ENCODE measurements at regions not wholly inside any gene's neighbourhood (a gene's known extent, or its start where the extent isn't known, plus 50 kb on each side); places are given as distances from the start of the nearest gene placed in this dataset.

DNA sequence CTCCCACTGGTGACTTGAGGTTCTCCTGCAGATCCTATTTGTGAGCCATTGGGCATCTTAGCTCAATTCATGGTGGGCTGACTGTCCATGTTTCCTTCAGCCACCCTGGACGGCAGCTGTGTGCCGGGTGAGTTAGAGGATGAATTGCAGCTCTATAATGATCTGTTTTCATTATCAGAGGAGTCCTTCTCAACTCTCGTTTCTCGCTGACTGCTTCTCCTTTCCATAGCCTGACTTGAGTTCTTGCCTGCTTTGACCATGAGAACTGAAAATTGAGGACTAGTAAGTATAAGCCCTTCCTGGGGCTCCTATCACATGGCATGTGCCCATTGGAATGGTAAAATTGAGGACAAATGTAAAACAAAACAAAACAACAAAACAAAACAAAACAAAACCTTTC lies 121.8 kb downstream of the CDC42EP3 start:
- DNase-seq: peak; percentile 19

DNA sequence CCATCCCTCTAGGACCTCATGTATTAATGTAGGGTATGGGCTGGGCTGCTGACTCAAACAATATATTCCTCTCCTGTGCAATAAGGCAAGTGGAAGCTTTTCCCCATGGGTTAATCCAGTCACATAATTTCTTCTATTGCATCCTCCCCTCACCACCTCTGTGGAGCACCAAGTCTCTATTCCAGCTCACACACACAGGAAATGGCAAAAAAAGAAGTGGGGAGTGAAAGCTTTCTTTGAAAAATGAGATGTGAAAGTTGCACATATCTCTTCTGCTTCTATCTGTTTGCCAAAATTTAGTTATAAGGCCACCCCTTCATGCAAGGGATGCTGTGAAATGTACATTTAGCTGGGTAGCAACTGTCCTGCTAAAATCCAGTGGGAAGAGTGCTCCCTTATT lies 121.3 kb downstream of the CDC42EP3 start:
- peak; percentile 54 for DNase-seq

DNA sequence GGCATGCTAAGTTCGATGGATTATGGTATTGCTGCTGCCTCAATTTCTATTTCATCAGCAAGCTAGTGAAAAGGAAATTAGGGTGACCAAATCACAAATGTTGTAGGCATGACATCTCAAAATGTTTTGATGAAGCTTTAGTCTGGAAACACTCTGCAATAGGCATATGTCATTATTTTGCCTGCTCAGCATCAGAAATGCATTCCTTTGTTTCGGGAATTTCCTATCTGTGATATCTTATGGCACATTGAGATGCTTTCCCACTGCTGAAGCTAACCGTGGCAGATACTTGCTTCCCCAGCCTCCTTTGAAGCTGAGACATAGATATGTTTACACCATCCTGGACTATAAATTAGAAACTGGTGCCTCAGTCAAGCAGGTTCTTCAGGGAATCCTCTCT lies 119.7 kb downstream of the CDC42EP3 start:
- no peak for DNase-seq

DNA sequence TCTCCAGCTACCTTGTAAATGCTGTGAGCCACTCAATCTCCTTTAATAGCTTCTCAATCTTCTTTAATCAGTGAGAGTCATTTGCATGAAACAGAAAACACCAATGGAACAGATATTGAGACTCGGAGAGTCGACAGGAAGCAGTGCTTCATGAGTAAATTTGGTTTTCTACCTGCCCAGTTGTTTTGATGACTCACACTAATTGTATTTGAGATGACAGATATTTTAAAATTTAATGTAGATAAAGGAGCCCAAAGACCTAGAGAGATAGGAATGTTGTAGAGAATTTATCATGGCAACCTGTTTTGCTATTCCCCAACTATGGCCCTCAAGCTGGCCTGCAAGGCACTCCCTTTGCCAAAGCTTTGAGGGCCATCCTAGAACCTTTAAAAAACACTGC lies 119.1 kb downstream of the CDC42EP3 start:
- DNase-seq: no peak

DNA sequence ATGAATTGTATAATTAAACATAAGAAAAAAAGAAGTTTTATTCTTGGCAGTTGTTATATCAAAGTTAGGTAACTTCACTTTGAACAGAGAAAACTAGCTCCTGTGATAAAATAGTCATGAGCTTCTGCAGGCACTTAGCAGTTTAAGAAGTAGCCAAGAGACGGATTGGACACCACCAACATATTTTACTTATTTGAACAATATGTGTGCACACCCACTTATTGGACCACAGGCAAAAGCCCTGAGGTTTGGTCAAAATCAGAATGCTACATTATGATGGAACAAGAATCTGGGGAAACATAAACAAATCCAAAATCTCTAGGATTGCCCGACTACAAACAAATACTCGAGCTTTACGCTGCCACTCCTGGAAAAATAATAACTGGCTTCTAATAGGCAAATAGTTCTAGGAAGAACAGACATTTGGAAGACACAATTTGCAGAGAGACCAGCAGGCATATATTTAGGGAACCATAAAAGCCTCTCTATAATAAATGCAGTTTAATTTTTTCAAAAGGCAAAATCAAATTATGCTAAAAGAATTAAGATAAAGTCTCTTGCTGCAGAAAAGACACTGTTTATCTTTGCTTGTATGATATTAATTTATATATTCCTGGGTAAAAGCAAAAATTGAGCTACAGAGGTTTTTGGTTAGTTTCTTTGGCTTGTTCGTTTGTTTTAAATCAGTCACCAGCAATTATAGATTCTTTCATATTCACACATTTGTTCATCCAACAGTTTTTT lies 117.9 kb downstream of the CDC42EP3 start:
- DNase-seq: no peak

DNA sequence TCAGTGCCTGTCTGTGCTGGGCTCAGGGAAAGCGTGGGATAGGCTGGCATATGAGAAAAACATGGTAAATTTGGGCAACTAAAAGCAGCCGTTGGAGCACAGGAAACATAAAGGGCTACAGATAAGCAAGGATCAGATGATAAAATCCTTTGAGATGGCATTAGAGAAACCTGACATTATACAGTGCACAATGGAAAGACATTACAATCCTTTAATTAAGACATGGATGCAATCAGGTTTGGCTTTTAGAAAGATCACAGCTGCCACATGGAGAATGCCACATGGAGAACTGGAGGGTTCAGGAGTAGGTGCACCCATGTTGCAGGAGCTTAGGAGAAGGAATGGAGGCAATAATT lies 117.3 kb downstream of the CDC42EP3 start:
- no peak for DNase-seq

DNA sequence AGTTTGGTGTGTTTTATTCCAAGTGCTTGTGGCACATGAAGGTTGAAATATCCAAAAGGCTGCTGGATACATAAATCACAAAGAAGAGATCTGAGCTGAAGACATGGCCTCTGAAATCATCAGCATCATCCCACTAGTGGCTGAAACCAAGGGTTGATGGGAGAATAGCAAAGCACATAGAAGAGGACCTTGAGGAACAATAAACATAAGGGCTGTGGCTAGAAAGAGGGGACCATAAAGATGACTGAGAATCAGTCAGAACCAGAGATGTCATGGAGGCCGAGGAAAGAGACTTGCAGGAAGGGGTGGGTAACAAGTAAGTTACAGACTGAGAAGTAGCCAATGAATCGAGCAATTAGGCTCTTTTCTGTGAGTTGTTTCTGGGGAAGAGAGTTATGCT lies 116.8 kb downstream of the CDC42EP3 start:
- DNase-seq: no peak

DNA sequence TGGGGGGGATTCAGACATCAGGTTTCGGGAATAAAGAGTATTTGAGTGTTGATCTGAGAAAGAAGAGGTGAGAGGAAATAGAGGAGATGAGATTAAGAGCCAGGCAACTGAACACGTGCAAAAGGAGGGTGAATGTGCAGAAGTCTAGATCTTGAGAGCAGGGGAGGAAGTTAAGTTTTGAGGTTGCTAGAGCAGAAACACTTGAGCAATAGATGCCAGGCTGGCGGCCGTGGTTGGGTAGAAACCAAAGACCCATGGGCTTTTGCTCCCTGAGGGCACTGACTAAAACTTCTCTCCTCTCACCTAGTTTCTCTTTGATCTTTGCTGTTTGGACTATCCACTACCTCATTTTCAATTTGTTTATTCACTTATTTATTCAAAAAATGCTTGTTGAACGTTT lies 116.0 kb downstream of the CDC42EP3 start:
- peak; percentile 54 for DNase-seq

DNA sequence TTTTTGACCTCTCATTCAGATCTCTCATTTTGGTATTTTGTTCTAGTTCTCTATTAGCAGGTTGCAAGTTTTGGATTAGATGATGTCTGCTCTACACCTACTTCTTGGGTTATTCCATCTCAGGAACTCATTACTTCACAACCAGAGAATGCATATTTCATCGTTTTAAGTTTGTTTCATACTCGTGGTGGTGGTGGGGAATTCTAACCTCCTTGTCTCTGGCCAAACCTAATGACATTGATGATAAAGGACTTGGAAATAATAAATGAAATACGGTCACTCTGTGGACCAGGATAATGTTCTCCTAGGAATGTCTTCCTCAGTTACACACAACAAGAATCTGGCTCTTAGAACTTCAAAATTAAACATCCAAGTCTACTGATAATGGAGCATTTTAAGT lies 115.2 kb downstream of the CDC42EP3 start:
- DNase-seq: no peak

DNA sequence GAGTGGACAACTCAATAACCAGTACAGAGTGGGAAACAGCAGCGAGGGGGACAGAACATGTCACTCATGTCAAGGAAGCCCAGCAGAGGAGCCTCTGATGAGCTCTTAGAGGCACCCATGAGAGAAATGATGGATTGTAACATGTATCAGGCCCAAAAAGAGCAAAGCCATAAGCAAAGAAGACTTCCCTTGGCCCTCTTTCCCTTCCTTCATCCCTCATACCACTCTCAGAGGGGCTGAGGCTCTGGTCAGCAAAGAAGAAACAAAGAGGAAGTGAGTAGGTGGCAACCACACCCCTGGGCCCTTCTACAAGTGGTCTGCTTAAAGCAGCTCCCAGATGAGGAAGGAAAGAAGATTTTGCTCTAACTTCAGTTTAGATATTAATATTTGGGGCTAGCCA lies 112.8 kb downstream of the CDC42EP3 start:
- DNase-seq: peak; percentile 80

DNA sequence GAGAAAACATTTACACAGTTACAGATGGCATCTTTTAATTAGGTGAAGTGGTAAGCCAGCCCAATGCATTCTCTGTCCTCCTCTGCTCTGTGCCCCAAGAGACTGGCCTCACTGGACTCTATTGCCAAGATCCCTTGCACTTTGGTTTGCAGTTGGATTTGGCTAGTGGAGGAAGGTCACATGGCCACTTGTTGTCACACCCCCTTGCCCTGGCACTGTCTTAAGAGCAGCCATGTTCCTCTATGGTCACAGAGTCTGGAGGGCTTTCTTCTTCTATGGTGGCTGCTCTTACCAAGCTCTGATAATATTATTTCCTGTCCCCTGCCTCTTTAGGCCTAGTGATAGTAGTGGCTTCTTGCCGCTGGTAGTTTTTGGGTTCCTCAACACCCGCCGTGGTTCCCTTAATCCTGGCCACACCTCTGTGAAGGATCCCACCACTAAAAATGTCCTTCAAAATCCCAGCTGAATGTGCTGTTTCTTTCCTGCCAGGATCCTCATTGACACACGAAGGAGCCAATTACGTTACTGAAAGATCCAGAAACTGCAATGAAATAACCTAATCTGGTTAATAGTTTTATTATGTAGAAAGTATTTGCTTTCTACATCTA lies 111.1 kb downstream of the CDC42EP3 start:
- no peak for DNase-seq

DNA sequence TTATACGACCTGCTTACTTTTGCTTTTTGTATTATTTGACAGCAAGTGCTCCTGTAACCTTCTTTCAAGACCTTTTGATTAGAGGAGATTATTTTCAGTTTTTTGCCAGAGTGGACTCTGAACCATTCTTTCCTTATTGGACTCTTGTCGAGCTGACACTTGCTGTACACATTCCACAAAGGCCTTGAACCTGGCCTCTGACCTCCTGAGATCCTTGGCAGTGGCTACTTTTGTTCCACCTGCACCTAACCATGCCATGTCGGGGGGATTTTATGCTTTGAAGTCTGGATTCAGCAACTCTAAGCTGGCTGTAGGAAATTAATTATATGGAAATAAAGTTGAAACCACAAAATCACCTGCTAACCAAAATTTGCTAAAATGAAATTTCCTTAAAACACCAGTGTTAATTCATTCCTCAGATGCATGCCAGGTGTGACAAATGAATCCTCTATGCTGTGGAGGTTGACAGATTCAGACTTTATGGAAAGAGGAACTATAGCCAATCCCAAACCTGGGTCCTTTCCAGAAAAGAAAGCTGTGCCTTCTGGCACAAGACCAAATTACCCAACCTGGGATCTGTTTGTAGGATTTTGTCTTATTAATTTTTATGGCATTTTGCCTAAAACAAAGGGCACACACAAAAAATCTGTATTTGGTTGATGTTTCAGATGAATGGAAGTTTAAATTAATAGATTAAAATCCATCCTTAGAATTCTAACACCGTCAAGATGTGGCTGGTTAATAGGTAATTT lies 110.4 kb downstream of the CDC42EP3 start:
- DNase-seq: no peak

DNA sequence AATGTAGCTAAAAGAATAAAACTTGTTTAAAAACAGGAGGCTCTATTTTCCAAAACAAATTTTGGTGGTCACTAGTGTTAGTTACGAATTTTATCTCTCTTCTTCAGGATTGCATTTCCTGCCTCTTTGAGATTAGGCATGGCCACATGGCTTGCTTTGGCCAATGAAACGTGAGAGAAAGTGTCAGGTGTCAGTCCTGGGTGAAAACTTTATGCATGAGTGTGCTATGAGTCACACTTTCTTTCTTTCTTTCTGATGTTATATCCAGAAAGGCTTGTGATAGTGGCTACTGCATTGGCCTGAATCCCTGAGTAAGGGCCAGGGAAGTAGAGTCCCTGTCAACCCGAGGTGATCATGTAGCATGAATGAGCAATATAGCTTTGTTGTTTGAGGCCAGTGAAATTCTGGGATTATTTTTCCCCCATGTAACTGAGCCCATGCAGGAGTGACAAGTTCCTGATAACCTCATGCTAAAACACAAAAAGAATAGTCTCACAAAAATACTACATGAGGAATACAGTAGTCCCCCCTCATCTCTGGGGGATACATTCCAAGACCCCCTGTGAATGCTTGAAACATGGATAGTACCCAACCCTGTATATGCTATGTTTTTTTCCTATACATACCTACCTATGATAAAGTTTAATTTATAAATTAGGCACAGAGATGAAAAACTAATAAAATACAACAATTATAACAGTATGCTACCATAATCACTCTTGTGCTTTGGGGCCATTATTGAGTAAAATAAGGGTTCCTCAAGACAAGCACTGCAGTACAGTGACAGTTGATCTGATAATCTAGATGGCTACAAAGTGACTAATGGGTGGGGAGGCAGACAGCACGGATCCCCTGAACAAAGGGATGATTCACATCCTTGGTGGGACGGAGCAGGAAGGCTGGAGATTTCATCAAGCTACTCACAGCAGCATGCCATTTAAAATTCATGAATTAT lies 109.5 kb downstream of the CDC42EP3 start:
- DNase-seq: peak; percentile 68

DNA sequence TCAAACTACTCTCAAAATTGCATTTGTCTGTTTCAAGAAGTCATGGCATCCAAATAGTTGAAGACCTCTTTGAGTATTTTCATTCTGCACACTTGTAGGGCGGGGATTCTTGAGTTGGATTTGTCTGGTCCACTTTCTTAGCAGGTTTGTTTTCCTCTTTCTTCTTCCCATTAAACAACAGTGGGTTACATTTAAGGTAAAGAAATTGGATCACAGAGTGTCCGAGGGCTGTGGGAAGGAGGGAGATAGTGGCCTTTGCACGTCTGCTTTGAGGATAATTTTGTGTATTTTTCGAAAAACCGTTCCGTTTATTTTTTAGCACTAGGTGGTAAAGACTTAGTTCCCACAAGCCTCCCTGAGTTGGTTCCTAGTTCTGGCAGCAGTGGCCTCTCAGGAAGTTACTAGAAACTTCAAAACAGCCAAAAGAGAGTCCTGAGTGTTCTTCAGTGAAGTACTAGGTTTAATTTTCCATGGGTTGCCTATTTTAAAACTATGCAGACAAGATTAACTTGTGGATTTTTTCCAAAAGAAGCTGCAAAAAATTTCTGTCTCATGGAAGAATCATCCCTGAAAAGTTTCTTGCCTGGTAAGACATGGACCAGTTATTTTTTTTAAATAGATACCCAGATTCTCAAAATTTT lies 107.9 kb downstream of the CDC42EP3 start:
- DNase-seq: no peak

DNA sequence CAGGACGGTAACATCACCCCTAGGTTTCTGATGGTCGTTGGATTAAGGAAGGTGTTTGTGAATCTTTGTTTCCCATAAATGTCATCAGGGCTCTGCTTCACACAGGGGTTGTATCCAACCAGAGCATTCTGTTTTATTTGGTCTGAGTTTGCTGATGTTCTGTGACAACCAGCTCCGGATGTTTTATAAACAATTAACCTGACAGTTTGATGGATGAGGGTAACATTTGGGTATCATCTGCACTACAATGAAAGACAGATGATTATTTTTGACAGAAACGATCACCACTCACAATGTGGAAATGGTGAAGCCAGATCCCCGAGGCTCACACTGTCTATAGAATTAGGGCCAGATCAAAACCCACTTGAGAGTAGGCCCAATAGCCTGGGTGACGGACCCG lies 107.1 kb downstream of the CDC42EP3 start:
- DNase-seq: no peak

DNA sequence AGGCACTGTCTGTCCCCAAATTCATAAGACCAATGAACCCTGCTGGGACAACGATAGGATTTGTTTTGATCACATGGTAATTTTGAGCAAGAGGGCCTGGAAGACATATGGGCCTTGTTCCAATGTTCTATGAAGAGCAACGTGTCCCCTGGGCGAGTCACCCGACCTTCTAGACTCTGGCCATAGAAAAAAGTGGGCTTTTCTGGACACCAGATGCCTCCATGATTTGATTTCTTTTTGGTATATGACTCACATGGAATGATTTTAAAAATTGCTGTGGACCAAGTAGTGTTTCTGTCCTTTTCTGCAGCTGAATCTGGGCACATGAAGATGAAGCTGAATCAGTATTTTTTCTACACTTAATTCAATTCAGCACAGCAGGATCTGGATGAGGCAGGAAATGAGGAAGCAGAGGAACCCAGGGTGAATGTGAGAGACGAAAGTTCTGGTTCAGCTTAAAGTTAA lies 104.9 kb downstream of the CDC42EP3 start:
- peak; percentile 47 for DNase-seq

DNA sequence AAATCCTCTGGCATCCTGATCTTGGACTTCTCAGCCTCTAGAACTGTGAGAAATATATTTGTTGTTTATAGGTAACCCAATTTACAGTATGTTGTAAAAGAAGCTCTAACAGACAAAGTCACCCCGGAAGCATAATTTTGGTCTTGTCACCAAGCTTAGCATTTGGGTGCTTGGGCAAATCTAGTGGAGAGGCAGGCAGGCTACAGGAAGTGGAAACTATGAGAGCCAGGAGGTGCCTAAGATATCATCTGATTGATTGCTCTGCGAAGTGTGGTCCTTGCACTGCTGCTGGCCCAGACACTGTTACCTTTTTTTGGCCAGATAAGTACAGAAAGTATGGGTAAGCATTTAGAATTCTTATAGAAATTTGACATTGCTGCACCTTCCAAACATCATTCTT lies 102.9 kb downstream of the CDC42EP3 start:
- DNase-seq: no peak

DNA sequence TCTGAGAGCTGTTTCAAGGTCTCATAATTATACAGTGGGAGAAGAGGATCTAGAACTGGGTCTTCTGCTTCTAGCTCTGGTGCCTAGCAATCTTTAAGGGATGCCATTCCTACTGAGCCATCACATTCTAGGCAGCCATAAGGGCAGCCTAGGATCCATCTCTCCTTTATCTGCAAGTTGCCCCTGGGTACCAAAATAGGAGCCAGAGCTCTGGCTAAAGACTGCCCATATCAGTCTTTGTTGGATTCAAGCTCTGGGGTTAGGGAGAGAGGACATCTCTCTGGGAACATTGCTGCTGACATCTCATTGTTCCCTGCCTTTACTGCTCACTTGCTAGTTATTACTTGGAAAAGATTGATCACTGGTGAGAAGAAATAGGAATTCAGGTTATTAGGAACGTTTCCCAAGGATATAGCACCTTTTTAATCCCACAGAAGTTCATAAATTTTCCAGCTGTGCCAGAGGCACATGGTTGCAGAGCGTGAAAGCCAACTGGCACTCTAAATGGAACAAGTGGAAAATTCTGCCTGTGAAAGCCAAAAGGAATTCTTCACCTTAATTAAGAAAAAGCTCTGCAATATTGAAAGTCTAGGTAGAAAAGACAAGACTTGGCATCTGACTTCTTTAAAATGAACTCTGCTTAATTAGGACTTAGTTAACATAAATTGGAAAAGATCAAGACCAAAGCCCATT lies 102.2 kb downstream of the CDC42EP3 start:
- no peak for DNase-seq

DNA sequence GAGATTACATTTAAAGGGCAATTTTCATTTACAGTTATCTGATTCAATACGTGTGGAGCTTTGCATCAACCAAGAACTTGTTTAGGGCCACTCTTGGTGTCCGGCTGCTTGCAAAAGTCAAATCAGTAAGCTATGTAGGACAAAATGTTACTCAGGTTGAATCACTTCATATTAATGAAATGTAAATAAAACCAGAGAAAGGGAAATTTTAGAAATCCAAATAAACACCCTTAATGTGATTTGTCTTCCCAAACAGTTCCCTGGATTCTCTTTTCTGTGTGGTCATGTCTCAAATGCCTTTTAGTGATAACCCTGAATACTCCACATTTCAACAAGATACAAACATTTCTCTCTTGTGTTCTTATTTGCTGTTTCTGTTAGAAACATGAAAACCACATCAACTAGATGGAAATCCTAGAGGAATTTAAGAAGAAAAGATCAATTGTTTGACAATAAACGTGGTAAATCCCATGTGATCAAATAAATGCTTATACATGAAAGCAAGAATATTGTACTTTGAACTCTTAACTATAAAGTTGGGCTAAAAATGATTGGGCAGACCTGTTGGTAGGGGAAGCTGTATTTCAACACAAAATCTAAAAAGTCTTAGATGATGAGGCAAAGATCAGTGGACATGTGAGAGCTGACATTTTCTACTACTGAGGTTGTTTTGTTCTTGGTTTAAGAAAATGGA lies 101.3 kb downstream of the CDC42EP3 start:
- DNase-seq: no peak

DNA sequence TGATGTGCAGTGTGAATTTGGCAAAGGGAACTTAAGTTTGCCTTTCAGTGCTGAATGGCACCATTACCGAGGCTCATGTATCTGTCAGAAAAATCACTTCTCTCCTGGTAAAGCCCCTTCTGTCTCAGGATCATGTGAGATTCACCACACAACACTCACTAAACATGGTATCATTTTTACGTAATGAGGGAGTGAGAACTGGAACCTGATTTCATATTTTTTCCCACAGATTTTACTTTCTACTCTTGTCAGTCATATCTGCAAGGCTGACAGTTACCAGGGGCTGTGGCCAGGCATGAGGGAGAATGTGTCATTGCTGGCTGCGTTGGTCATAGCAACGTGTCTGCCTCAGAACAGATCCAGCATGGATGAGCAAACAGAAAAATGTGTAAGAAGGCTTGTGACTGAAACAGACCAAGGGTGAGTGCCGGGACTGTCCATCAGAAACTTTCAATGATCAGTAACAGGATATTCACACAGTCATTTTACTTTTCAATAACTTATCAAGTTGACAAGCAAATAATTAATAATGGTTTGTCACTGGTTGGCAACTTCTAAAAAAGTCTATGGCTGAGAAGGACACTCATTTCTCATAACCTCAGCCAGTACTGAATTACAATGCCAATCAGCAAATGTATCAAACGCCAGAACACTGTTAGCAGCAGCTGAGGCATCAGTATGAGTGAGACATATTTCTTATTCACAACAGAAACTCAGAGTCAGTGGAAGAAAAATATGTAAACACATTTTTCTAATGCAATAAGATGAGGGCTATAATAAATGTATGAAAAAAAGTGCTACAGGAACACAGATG lies 100.5 kb downstream of the CDC42EP3 start:
- DNase-seq: peak; percentile 94

All from suppressor macrophage treated with lipopolysaccharide for 4 hours (primary cell).